GM21381 (cell line): ENCODE measurements at regions not wholly inside any gene's neighbourhood (a gene's known extent, or its start where the extent isn't known, plus 50 kb on each side); places are given as distances from the start of the nearest gene placed in this dataset.
"Not testable (repeated sequence)": the region's sequence is repeated elsewhere in the genome, so short reads cannot be mapped to it uniquely, and the experiment has no call there.

Source experiments
- ATAC-seq: cut with Tn5 transposase; IDR thresholded peaks from one replicate; pipeline ENCODE4 v1.9.1; 2021; ENCODE audit warnings: mild to moderate bottlenecking, moderate library complexity; ENCODE audit not compliant: unreplicated experiment

GRCh38 chr15:22134941-22135566 is 54.7 kb downstream of the OR4M2 start:
- ATAC-seq, result not testable (repeated sequence)

DNA sequence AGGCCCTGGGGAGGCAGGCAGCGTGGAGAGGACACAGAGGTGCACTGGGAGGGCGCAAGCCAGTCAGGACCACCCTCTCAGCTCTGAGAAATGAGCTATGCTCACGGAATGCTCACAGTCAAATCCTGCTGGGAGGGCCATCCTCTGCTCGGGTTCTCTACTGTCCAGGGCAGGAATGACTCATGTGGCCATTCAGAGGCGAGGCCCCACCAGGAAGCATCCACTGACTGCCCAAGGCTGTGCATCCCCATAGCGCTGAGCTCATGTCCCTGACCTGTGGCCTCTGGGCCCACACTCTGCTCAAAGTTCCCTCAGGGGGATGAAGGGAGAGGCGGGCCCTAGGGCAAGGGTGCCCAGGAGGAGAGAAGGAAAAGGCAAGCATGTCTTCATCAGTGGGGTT is 57.2 kb downstream of the OR4M2 start:
- not testable (repeated sequence) for ATAC-seq

GRCh38 chr15:22141106-22141505 is 60.8 kb downstream of the OR4M2 start:
- ATAC-seq, result not testable (repeated sequence)

DNA sequence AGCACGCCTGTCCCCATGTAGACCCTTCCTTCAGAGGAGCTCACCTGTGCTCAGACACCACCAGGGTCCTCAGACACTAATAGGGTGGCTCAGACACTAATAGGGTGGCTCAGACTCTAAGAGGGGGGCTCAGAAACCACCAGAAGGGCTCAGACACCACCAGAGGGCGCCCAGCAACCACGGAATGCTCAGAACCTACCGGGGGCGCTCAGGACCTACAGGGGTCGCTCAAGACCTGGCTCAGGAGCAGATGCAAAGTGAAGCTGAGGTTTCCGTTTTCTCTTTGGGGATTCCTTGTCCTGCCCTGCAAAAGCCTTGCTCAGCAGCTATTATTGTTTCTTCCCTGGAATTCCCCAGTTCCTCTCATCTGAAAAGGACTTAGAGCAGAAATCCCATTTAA is 67.8 kb downstream of the OR4M2 start:
- peak; percentile 75 for ATAC-seq

GRCh38 chr15:22158243-22158642 is 77.9 kb downstream of the OR4M2 start:
- ATAC-seq, result not testable (repeated sequence)

DNA sequence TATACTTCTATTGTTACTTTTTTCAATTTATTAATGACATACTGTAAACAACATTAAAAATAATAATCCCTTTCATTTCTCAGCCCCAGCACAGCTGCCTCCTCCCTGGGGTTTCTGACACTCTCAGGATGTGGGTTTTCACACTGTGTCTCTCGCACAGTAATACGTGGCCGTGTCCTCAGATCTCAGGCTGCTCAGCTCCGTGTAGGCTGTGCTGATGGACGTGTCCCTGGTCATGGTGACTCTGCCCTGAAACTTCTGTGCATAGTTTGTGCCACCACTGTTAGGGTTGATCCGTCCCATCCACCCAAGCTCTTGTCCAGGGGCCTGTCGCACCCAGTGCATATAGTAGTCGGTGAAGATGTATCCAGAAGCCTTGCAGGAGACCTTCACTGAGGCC is 80.0 kb downstream of the OR4M2 start:
- ATAC-seq, result peak; percentile 26

- ATAC-seq, result peak; percentile 72
These were observed 80.4 kb downstream of the OR4M2 start for GRCh38 chr15:22160741-22161140.

DNA sequence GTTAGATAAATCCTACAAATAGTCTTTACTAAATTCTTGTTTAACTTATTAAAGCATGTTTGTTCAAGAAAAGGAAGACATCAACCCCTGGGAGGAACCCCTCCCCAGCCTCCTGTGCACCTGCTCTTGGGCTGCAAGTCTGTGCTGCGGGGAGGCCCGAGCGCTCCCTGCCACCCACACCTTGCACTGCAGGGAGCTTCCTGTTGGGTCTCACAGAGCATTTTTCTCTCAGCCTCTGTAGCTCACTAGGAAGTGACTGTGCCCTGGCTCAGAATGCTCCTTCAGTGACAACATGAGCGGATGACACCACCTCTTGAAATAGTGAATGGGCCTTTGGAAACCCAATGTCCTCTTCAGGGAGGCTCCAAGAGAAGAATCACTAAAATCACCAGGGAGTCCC is 81.1 kb downstream of the OR4M2 start:
- peak; percentile 64 for ATAC-seq

DNA sequence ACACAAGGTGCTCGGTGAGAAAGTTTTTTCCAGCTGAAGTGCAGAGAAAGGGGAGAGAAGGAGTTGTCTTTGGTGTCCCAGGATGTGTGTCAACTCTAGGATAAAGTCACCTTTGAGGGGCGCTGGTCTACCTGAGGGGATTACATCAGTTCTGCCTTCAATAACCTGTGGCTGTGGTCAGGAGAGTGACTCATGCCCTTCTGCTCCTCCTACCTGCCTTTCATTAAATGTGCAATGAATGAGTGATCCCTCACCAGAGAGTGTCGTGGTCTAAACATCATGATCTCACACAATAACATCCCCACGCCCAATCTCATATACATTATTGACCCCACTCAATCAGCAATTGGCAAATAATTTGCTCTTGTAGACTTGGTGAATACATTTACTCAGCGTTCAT is 83.4 kb downstream of the OR4M2 start:
- not testable (repeated sequence) for ATAC-seq

- ATAC-seq, result not testable (repeated sequence)
These were observed 87.2 kb downstream of the OR4M2 start for GRCh38 chr15:22167521-22167920.

GRCh38 chr15:22173029-22173998 is 93.0 kb downstream of the OR4M2 start:
- ATAC-seq, result peak; percentile 78

DNA sequence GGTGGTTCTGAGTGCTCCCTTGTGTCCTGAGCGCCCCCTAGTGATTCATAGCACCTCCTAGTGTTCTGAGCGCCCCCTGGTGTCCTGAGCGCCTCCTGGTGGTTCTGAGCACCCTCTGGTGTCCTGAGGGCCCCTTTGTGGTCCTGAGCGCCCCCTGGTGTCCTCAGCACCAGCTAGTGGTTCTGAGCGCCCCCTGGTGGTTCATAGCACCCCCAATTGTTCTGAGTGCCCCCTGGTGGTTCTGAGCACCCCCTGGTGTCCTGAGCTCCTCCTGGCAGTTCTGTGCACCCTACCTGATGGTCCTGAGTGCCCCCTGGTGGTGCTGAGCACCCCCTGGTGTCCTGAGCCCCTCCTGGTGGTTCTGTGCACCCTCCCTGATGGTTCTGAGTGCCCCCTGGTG is 93.8 kb downstream of the OR4M2 start:
- ATAC-seq, result peak; percentile 43

DNA sequence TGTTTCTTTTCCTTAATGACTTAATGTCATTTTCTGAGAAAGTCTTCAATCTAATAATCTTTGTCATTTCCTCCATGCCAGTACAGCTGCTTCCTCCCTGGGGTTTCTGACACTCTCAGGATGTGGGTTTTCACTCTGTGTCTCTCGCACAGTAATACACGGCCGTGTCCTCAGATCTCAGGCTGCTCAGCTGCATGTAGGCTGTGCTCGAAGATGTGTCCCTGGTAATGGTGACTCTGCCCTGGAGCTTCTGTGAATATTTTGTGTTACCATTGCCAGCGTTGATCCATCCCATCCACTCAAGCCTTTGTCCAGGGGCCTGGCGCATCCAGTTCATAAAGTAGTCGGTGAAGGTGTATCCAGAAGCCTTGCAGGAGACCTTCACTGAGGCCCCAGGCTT is 97.6 kb downstream of the OR4M2 start:
- ATAC-seq, result not testable (repeated sequence)

- not testable (repeated sequence) for ATAC-seq
These were observed 98.1 kb downstream of the OR4M2 start for GRCh38 chr15:22178438-22178837.

GRCh38 chr15:22179043-22179442 is 98.7 kb downstream of the OR4M2 start:
- not testable (repeated sequence) for ATAC-seq

DNA sequence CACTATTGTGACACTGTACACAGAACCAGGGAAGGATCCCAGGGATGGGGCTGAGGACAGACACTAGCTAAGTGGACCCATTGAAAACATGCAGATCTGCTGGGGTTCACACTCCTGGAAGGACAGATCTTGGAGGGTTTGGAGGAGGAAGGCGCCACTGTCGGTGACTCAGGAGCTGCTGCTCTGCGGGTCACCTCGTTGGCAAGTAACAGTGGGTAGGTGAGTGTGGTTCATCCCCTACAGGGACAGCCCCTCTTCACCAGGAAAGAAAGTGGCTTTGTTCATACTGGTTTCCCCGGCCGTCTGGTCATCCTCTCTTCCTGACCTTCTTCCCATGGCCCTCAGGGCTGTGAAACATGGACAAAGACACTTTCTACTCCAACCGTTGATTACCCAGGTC is 100.3 kb downstream of the OR4M2 start:
- ATAC-seq, result not testable (repeated sequence)

- not testable (repeated sequence) for ATAC-seq
These were observed 104.4 kb downstream of the OR4M2 start for GRCh38 chr15:22184678-22185077.

- not testable (repeated sequence) for ATAC-seq
These were observed 106.7 kb downstream of the OR4M2 start for GRCh38 chr15:22186846-22187532.

DNA sequence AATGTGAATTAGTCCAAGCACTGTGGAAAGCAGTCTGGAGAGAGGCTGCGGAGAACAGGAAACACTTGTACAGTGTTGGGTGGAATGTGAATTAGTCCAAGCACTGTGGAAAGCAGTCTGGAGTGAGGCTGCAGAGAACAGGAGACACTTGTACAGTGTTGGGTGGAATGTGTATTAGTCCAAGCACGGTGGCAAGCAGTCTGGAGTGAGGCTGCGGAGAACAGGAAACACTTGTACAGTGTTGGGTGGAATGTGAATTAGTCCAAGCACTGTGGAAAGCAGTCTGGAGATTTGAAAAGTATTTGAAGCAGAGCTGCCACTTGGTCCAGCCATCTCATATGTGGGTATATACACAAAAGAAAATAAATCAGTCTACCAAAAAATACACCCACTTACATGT is 111.5 kb downstream of the OR4M2 start:
- not testable (repeated sequence) for ATAC-seq

- not testable (repeated sequence) for ATAC-seq
These were observed 114.7 kb downstream of the OR4M2 start for GRCh38 chr15:22194739-22195617.
